Ascending aorta (tissue), 2 donors: ENCODE measurements at regions not wholly inside any gene's neighbourhood (a gene's known extent, or its start where the extent isn't known, plus 50 kb on each side); places are given as distances from the start of the nearest gene placed in this dataset.

Experiments
- DNase-seq, 2 donors: peaks; one replicate each; pipeline ENCODE4 v3.0.0-alpha.2; 2019; ENCODE audit warnings: low spot score in 2 of 2
- H3K27ac ChIP-seq, 2 donors: fragments of 200-600 bp; sonication (generic); one replicate each; pipeline ENCODE4 v1.5.1; 2016 to 2017; ENCODE audit warnings: mild to moderate bottlenecking in 1 of 2
- H3K27me3 ChIP-seq: fragments of 200-600 bp; sonication (generic); one replicate; pipeline ENCODE4 v1.5.1; 2017
- H3K36me3 ChIP-seq, 2 donors: fragments of 200-600 bp; sonication (generic); one replicate each; pipeline ENCODE4 v1.5.1; 2016
- H3K4me1 ChIP-seq, 2 donors: fragments of 200-600 bp; sonication (generic); one replicate each; pipeline ENCODE4 v1.5.1; 2016 to 2017; ENCODE audit warnings: mild to moderate bottlenecking in 1 of 2
- H3K4me3 ChIP-seq, 2 donors: fragments of 200-600 bp; sonication (generic); one replicate each; pipeline ENCODE4 v1.5.1; 2016 to 2017; ENCODE audit warnings: mild to moderate bottlenecking in 1 of 2
- H3K9me3 ChIP-seq, 2 donors: fragments of 200-600 bp; sonication (generic); one replicate each; pipeline ENCODE4 v1.5.1; 2016
- CTCF ChIP-seq, 3 experiments: fragments of 200-600 bp in 2 of 3; fragments of 450-650 bp in 1 of 3; sonication (generic) in 2 of 3; IDR thresholded peaks; one replicate each; pipeline ENCODE4 v1.5.1; 2016 to 2019; ENCODE audit warnings: antibody characterized with exemption in 3 of 3, mild to moderate bottlenecking in 1 of 3, moderate library complexity in 1 of 3
- intact Hi-C: fragments of 100-400 bp; cut with DNase I; formaldehyde crosslinking; loops from one replicate; pipeline ENCODE4 v1.15.1; 2023

GRCh38 chr20:24039196-24039595 lies 50.6 kb upstream of the GGTLC1 start:
- TF ChIP-seq CTCF (IDR thresholded peaks at IDR 0.05), result no peak
- intact Hi-C loops, result no loop called here
- DNase-seq, result no peak

More at GRCh38 chr20:24039196-24039595, 50.6 kb upstream of the GGTLC1 start:
- H3K27ac ChIP-seq, result no peak overlapping the region
- no peaks in the 10 kb centered on the region for H3K4me1 ChIP-seq
- H3K36me3 ChIP-seq, result no peaks in the 10 kb centered on the region
- H3K4me3 ChIP-seq, result no peak overlapping the region
- no peaks in the 10 kb centered on the region for H3K9me3 ChIP-seq
- no peaks in the 10 kb centered on the region for H3K27me3 ChIP-seq
